NCI-H187 (cell line): ENCODE measurements at regions not wholly inside any gene's neighbourhood (a gene's known extent, or its start where the extent isn't known, plus 50 kb on each side); places are given as distances from the start of the nearest gene placed in this dataset.
"Not testable (repeated sequence)": the region's sequence is repeated elsewhere in the genome, so short reads cannot be mapped to it uniquely, and the experiment has no call there.

Source experiments
- DNase-seq, 2 experiments: peaks; one replicate each; lab custom pipeline; 2025; lab: John Stamatoyannopoulos, UW

- DNase-seq, result no peak
Measured at GRCh38 chr2:160584972-160585494, 91.4 kb upstream of the RBMS1 start.

- DNase-seq, result no peak
Measured at GRCh38 chr2:160590664-160591063, 97.1 kb upstream of the RBMS1 start.

DNA sequence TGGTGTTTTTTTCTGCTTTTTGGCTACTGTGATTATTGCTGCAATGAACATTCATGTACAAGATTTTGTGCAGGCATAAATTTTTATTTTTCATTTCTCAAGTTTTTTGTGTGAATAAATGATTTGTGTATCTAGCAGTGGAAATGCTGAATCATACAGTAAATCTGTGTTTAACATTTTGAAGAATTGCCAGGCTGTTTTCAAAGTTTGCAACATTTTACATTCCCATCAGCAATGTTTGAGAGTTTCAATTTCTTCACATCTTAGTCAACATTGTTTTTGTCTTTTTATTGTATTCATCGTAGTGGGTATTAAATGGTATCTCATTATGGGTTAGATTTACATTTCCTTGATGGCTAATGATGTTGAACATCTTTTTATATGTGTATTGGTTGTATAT, 98.8 kb upstream of the RBMS1 start:
- DNase-seq, result no peak

DNA sequence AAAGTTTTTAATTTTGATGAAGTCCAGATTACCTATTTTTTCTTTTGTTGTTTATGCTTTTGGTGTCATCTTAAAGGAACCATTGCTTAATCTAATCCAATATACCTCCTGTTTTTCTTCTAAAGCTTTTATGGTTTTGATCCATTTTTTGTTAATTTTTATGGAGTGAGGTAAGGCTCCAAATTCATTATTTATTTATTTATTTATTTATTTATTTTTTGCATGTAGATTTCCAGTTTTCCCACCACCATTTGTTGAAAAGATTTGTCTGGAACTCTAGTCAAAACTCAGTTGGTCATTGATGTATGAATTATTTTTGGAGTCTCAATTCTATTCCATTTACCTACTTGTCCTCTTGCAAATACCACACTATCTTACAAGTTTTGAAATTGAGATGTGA, 99.4 kb upstream of the RBMS1 start:
- no peak for DNase-seq

DNA sequence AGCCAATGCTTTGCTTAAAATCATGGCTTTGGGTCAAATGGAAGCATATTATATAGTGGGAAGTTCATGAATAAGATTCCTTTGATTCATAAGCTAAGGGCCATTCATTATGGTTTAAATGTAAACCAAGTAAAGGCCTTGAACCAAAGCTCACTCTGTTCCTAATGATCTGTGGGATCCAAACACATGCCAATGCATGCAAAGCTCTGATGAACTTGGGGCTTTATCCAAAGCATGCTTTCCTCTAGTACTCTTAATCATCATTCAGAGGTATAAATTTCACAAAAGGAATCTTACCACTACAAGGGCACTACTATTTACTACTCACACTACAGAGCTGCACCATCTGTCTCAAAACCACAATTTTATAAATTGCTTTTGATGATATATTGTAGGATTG, 102.8 kb upstream of the RBMS1 start:
- DNase-seq, result no peak

DNA sequence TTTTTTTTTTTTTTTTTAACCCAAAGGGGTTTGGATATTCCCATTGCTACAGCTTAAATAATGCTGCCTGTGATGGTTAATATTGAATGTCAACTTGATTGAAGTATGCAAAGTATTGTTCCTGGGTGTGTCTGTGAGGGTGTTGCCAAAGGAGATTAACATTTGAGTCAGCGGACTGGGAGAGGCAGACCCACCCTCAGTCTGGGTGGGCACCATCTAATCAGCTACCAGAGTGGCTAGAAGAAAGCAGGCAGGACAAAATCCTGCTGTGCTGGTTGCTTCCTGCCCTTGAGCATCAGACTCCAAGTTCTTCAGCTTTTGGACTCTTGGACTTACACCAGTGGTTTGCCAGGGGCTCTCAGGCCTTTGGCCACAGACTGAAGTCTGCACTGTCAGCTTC, 106.8 kb upstream of the RBMS1 start:
- DNase-seq, result not testable (repeated sequence)

- no peak for DNase-seq
Measured at GRCh38 chr2:160602073-160602472, 108.5 kb upstream of the RBMS1 start.

- no peak for DNase-seq
Measured at GRCh38 chr2:160603771-160604510, 110.3 kb upstream of the RBMS1 start.

GRCh38 chr2:160606341-160606740, 112.7 kb upstream of the RBMS1 start:
- no peak for DNase-seq

GRCh38 chr2:160608599-160608998, 115.0 kb upstream of the RBMS1 start:
- DNase-seq, result no peak

GRCh38 chr2:160609346-160609745, 115.7 kb upstream of the RBMS1 start:
- no peak for DNase-seq

DNA sequence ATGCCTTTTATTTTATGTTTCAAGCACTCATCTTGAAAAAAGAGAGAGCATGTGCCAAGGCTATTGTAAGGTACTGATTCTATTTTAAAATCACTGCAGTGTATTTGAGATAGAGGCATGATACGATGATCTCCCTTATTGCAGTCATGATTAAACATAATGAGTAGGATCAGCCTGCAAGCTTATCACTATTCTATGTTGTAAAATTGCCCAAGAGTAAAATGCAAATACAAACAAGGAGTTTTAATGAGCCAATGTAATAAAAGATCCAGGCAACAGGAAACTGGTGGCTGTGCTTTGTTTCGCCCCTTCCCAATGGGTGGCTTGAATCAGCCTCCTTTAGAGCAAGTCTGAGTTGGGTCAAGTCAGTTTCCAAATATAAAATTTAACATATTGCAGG, 116.4 kb upstream of the RBMS1 start:
- no peak for DNase-seq

- DNase-seq, result no peak
Measured at GRCh38 chr2:160612266-160612856, 118.8 kb upstream of the RBMS1 start.

DNA sequence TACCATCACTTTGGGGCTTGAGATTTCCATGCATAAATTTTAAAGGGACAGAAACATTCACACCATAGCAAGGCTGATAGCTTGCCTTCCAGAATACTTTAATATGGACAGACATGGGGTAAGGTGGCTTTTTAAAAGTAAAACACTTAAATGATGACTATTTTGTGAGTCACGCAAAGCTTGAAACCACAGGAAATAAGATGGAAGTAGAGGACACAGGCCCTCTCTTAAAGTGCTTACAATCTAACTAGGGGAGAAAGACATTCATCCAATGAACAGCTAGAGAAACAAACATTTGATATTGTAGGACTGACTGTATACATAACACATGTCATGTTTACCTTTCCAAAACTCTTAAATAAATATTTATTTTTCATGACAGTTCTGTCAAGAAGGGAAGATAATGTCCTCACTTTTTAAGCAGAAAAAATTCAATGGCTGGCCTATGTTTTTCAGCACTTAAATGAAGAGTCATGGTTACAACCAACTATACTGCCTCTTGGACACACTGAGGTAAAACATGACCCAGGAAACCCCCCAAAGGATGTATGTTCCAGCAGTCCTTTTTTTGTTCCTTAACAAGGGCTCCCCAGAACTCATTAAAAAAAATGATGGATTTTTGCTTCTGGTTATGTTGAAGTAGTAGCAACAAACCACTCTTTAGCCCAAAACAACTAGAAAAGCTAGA, 120.0 kb upstream of the RBMS1 start:
- no peak for DNase-seq

DNA sequence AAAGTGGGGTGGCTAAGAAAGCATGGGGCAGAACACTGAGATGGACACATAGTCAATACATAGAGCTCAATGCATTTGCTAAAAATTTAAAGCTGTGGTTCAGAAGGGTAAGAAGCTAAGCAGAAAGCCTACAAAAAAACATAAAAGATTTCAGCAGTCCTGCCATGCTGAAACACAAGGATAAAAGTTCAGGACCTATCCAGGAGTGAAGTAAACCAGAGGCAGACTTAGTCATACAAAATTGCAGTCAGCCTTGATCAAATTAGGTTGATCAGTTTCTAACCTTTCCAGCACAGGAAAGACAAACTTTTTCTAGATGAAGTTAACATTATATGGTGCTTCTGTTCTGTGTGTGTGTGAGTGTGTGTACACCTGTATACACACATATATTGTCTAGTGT, 120.8 kb upstream of the RBMS1 start:
- DNase-seq, result no peak

DNA sequence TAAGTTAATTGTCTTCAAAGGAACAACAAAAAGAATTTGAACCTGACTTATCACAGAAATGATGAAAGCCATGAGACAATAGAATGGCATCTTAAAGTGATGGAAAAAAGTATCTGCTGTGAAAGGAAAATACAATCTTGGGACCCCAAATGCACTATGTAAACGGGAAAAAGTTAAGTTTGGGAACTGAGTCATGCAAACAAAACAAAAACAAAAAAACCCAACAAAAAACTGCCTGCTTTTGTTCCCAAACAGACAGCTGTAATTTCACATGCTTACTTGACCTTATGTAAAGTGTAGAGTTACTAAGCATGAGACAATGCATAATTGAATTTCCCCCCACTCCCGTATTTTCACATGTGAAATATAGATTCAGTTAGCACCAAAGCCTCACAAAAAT, 122.1 kb upstream of the RBMS1 start:
- no peak for DNase-seq

- no peak for DNase-seq
Measured at GRCh38 chr2:160616149-160616548, 122.5 kb upstream of the RBMS1 start.

DNA sequence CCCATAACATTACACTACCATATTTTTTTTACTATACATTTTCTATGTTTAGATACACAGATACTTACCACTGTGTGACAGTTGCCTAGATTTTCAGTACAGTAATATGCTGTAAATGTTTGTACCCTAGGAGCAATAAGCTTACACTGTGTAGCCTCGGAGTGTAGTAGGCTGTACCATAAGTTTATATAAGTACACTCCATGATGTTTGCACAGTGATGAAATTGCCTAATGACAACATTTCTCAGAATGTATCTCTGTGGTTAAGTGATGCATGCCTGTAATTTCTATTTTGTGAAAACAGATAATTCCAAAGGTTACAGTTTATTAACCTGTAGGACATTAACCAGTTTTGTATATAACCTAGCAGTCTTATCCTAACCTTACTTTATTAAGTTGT, 128.1 kb upstream of the RBMS1 start:
- no peak for DNase-seq

GRCh38 chr2:160628020-160628637, 134.5 kb upstream of the RBMS1 start:
- DNase-seq, result not testable (repeated sequence)

DNA sequence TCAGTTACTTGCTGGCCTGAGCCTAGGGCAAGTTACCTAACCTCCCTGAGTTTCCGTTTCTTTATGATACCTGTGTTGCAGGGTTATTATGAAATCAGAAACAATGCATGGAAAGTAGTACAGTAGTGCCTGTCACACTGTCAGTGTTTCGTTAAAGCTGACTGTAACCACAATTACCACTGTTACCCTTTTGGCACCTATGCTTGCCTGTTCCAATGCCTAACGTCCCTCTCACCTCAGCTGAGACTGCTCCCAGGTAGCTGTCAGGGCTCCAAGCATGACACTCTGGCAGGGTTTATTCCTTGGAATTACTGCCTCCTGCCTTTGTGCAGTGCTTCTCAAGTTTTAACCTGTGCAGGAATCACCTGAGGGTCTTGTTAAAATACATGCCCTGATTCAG, 135.2 kb upstream of the RBMS1 start:
- no peak for DNase-seq

DNA sequence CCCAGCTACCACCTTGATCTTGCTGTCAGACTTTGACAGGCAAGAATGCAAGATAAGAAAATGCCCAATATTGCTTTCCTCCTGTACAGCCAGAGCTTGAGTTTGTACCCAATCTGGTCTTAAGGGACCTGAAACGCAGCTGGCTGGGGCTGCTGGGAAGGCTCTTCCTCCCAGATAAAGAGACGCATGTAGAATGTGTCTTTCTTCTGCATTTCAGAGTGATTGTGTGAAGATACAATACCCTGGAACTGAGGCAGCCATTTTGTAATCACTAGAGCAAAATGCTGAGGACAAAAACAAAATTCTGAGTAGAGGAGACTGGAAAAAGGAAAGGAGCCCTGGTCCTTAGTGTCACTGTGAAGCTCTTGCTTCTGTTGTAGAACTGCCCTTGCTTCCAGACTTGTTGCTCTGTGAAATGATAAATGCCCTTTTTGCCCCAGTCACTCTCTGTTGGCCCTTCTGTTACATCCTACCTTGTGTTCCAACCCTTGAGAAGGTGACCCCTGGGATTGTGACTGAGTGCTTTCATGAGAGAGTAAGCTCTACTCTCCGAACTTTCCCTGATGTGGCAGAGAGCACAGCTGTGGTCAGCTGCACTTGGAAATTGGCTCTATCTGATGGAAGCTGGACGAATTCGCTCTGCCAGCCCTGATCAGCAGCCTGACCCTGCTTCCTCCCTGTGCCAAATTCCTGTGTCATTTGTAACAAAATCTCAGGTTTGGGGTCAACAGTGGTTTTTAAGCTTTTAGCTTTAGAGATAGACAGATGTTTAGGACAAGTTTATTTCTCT, 137.4 kb upstream of the RBMS1 start:
- no peak for DNase-seq
